Trophoblast cell (in vitro differentiated cells and primary cell): ENCODE measurements at regions not wholly inside any gene's neighbourhood (a gene's known extent, or its start where the extent isn't known, plus 50 kb on each side); places are given as distances from the start of the nearest gene placed in this dataset.

Experiments used
- DNase-seq, 2 donors: peaks; one replicate each; pipeline ENCODE4 v3.0.0-alpha.2; 2016
- H2AFZ ChIP-seq: 2 replicates; pipeline ENCODE4 v1.6.1; 2013; ENCODE audit warnings: low read length, moderate library complexity, mild to moderate bottlenecking; ENCODE audit not compliant: insufficient read depth, poor library complexity
- H2AK5ac ChIP-seq: 2 replicates; pipeline ENCODE4 v1.6.1; 2013; ENCODE audit warnings: mild to moderate bottlenecking, low read length
- H2BK120ac ChIP-seq: 2 replicates; pipeline ENCODE4 v1.6.1; 2013; ENCODE audit warnings: low read length, mild to moderate bottlenecking, moderate library complexity; ENCODE audit not compliant: insufficient read depth, poor library complexity
- H2BK12ac ChIP-seq: 2 replicates; pipeline ENCODE4 v1.6.1; 2013; ENCODE audit warnings: mild to moderate bottlenecking, low read length, moderate library complexity
- H2BK5ac ChIP-seq: 2 replicates; pipeline ENCODE4 v1.6.1; 2013; ENCODE audit warnings: low read length, low read depth, moderate library complexity, mild to moderate bottlenecking; ENCODE audit not compliant: poor library complexity
- H3K14ac ChIP-seq: 2 replicates; pipeline ENCODE4 v1.6.1; 2013; ENCODE audit warnings: mild to moderate bottlenecking, low read length
- H3K18ac ChIP-seq: 2 replicates; pipeline ENCODE4 v1.6.1; 2013; ENCODE audit warnings: mild to moderate bottlenecking, low read length
- H3K23ac ChIP-seq: 2 replicates; pipeline ENCODE4 v1.6.1; 2013; ENCODE audit warnings: low read length
- H3K27ac ChIP-seq: 2 replicates; pipeline ENCODE4 v1.5.1; 2013; ENCODE audit warnings: low read depth, mild to moderate bottlenecking, inconsistent platforms, low read length, moderate library complexity
- H3K27me3 ChIP-seq: 2 replicates; pipeline ENCODE4 v1.6.1; 2013; ENCODE audit warnings: inconsistent platforms, mild to moderate bottlenecking, low read length, moderate library complexity; ENCODE audit not compliant: insufficient read depth
- H3K36me3 ChIP-seq, 2 experiments: 1 replicate in 1 of 2; 2 replicates in 1 of 2; pipeline ENCODE4 v1.6.1; 2013; ENCODE audit warnings: low read length in 2 of 2, mild to moderate bottlenecking in 2 of 2, moderate library complexity in 1 of 2; ENCODE audit not compliant: insufficient read depth in 2 of 2, control insufficient read depth in 1 of 2
- H3K4ac ChIP-seq: 2 replicates; pipeline ENCODE4 v1.6.1; 2013; ENCODE audit warnings: low read depth, mild to moderate bottlenecking, low read length, moderate library complexity
- H3K4me1 ChIP-seq, 2 experiments: 1 replicate in 1 of 2; 2 replicates in 1 of 2; pipeline ENCODE4 v1.6.1; 2013; ENCODE audit warnings: low read length in 2 of 2, mild to moderate bottlenecking in 2 of 2, moderate library complexity in 1 of 2; ENCODE audit not compliant: insufficient read depth in 2 of 2, control insufficient read depth in 1 of 2
- H3K4me2 ChIP-seq: 2 replicates; pipeline ENCODE4 v1.6.1; 2013; ENCODE audit warnings: inconsistent platforms, mild to moderate bottlenecking, low read length, moderate library complexity
- H3K4me3 ChIP-seq: 2 replicates; pipeline ENCODE4 v1.5.1; 2013; ENCODE audit warnings: mild to moderate bottlenecking, low read depth, low read length, inconsistent platforms
- H3K79me1 ChIP-seq: one replicate; pipeline ENCODE4 v1.6.1; 2013; ENCODE audit warnings: low read length
- H3K79me2 ChIP-seq: 2 replicates; pipeline ENCODE4 v1.6.1; 2013; ENCODE audit warnings: low read length, mild to moderate bottlenecking; ENCODE audit not compliant: control insufficient read depth, insufficient read depth, poor library complexity
- H3K9ac ChIP-seq: 2 replicates; pipeline ENCODE4 v1.6.1; 2013; ENCODE audit warnings: mild to moderate bottlenecking, low read length
- H3K9me3 ChIP-seq: 2 replicates; pipeline ENCODE4 v1.6.1; 2013; ENCODE audit warnings: low read depth, mild to moderate bottlenecking, control low read depth, inconsistent platforms, low read length; ENCODE audit not compliant: insufficient read depth
- H4K12ac ChIP-seq: 2 replicates; pipeline ENCODE4 v1.6.1; 2013; ENCODE audit warnings: low read depth, mild to moderate bottlenecking, low read length, moderate library complexity
- H4K8ac ChIP-seq: 2 replicates; pipeline ENCODE4 v1.6.1; 2013; ENCODE audit warnings: low read depth, mild to moderate bottlenecking, low read length, moderate library complexity
- H4K91ac ChIP-seq: one replicate; pipeline ENCODE4 v1.6.1; 2013; ENCODE audit warnings: low read depth, mild to moderate bottlenecking, low read length, moderate library complexity
- WGBS: extraction: QIAGEN DNeasy Blood & Tissue Kit; methylation state at CpG from one replicate; pipeline ENCODE4 v1.1.7; 2013; ENCODE audit warnings: missing lambda C conversion rate; ENCODE audit not compliant: insufficient read length, insufficient coverage; ENCODE audit errors: extremely low coverage; 5-methylcytosine and 5-hydroxymethylcytosine counted together

GRCh38 chr16:65783709-65784474, 582.6 kb upstream of the CDH5 start:
- no peak overlapping the region for H3K27ac ChIP-seq
- no peak overlapping the region for H4K8ac ChIP-seq
- peaks cover 0 to 6% of the 10 kb centered on the region in 2 experiments for H3K4me1 ChIP-seq
- no peaks in the 10 kb centered on the region for H3K36me3 ChIP-seq
- H3K4ac ChIP-seq: no peak overlapping the region
- no peak overlapping the region for H4K12ac ChIP-seq
- no peaks in the 10 kb centered on the region for H3K27me3 ChIP-seq
- H3K9me3 ChIP-seq: peaks cover 4% of the 10 kb centered on the region
- no peaks in the 10 kb centered on the region for H3K79me1 ChIP-seq
- DNase-seq: no peak
- no peak overlapping the region for H2BK120ac ChIP-seq
- no peak overlapping the region for H3K4me2 ChIP-seq
- no CpG with 5 or more reads among the region's 7 CpGs for WGBS
- no peak overlapping the region for H4K91ac ChIP-seq
- H2BK12ac ChIP-seq: no peak overlapping the region
- H3K4me3 ChIP-seq: no peak overlapping the region
- H3K9ac ChIP-seq: no peak overlapping the region
- H3K18ac ChIP-seq: no peak overlapping the region
- H3K79me2 ChIP-seq: no peaks in the 10 kb centered on the region
- no peak overlapping the region for H3K14ac ChIP-seq
- H3K23ac ChIP-seq: no peak overlapping the region
- no peak overlapping the region for H2AK5ac ChIP-seq
- H2AFZ ChIP-seq: no peak overlapping the region
- H2BK5ac ChIP-seq: no peak overlapping the region

GRCh38 chr16:65782611-65783600, 583.6 kb upstream of the CDH5 start:
- Histone ChIP-seq H2AFZ (no peak overlapping the region), H3K36me3 (no peaks in the 10 kb centered on the region), H3K9me3 (peaks cover 4% of the 10 kb centered on the region), H3K4me2 (no peak overlapping the region), H2BK5ac (no peak overlapping the region), H3K4ac (no peak overlapping the region), H3K4me1 (peaks cover 0 to 6% of the 10 kb centered on the region in 2 experiments), H3K14ac (no peak overlapping the region), H4K91ac (no peak overlapping the region), H4K12ac (no peak overlapping the region), H3K79me1 (no peaks in the 10 kb centered on the region), H3K18ac (no peak overlapping the region), H3K9ac (no peak overlapping the region), H2BK120ac (no peak overlapping the region), H3K4me3 (no peak overlapping the region), H2AK5ac (no peak overlapping the region), H2BK12ac (peak overlapping the region; percentile 20), H3K79me2 (no peaks in the 10 kb centered on the region), H3K27me3 (no peaks in the 10 kb centered on the region), H4K8ac (no peak overlapping the region), H3K23ac (no peak overlapping the region), H3K27ac (no peak overlapping the region)
- no peak for DNase-seq
- WGBS: no CpG with 5 or more reads among the region's 13 CpGs

GRCh38 chr16:65781855-65782254, 584.6 kb upstream of the CDH5 start:
- H2AFZ ChIP-seq: no peak overlapping the region
- H3K79me1 ChIP-seq: no peaks in the 10 kb centered on the region
- H3K9ac ChIP-seq: no peak overlapping the region
- no peak overlapping the region for H2AK5ac ChIP-seq
- no peaks in the 10 kb centered on the region for H3K36me3 ChIP-seq
- peaks cover 4% of the 10 kb centered on the region for H3K9me3 ChIP-seq
- H3K4ac ChIP-seq: no peak overlapping the region
- H3K27ac ChIP-seq: no peak overlapping the region
- peak overlapping the region; percentile 24 for H2BK120ac ChIP-seq
- no peak overlapping the region for H4K91ac ChIP-seq
- no peak overlapping the region for H4K8ac ChIP-seq
- no peak overlapping the region for H3K4me2 ChIP-seq
- DNase-seq: no peak
- H3K23ac ChIP-seq: no peak overlapping the region
- peaks cover 0 to 6% of the 10 kb centered on the region in 2 experiments for H3K4me1 ChIP-seq
- no peak overlapping the region for H4K12ac ChIP-seq
- no peaks in the 10 kb centered on the region for H3K27me3 ChIP-seq
- H2BK12ac ChIP-seq: no peak overlapping the region
- H3K4me3 ChIP-seq: no peak overlapping the region
- H2BK5ac ChIP-seq: no peak overlapping the region
- H3K79me2 ChIP-seq: no peaks in the 10 kb centered on the region
- no peak overlapping the region for H3K18ac ChIP-seq
- H3K14ac ChIP-seq: no peak overlapping the region

- Histone ChIP-seq H3K4ac (no peak overlapping the region), H2BK5ac (no peak overlapping the region), H3K79me2 (no peaks in the 10 kb centered on the region), H3K27me3 (no peaks in the 10 kb centered on the region), H3K79me1 (no peaks in the 10 kb centered on the region), H3K14ac (no peak overlapping the region), H2BK12ac (no peak overlapping the region), H4K12ac (no peak overlapping the region), H3K27ac (no peak overlapping the region), H3K18ac (no peak overlapping the region), H2BK120ac (no peak overlapping the region), H3K4me3 (no peak overlapping the region), H3K4me1 (peaks cover 0 to 6% of the 10 kb centered on the region in 2 experiments), H2AFZ (no peak overlapping the region), H3K4me2 (no peak overlapping the region), H3K36me3 (no peaks in the 10 kb centered on the region), H3K9me3 (peaks cover 4% of the 10 kb centered on the region), H3K9ac (no peak overlapping the region), H4K91ac (no peak overlapping the region), H3K23ac (no peak overlapping the region), H4K8ac (no peak overlapping the region), H2AK5ac (no peak overlapping the region)
- no CpG with 5 or more reads among the region's 1 CpG for whole genome bisulfite sequencing
- DNase-seq: no peak
Measured at GRCh38 chr16:65781363-65781762, 585.1 kb upstream of the CDH5 start.
